ENCODE measurements at regions not wholly inside any gene's neighbourhood (a gene's known extent, or its start where the extent isn't known, plus 50 kb on each side); places are given as distances from the start of the nearest gene placed in this dataset.

DNA sequence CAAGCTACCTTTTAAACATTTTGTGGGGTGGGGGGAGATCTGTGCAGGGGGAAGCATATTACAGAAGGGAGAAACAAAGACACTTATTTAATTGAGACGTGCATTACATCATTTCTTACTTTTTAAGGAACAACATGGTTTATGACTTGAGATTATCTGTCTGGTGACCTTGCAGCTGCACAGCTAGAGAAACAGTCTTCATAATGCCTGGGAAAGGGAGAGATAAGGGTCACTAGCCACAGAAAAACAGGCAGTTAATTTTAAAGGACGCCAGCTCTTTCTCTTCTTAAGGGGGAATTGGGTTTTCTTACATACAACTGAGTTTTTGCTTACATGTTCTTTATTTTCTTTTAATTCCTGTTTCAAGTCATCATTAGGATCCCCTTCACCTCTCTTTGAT is 147.9 kb downstream of the SST start:
- Histone ChIP-seq H3K79me2 (ENCODE audit: control insufficient read depth in 1 of 2, insufficient read depth in 2 of 2, low read length in 2 of 2) (no peaks in the 10 kb centered on the region), H2BK120ac (replicated peaks; ENCODE audit: low read depth, low read length) (no peak overlapping the region), H2BK15ac (ENCODE audit: low read length) (no peak overlapping the region), H3K4me1 (replicated peaks in 1 of 4; ENCODE audit: control insufficient read depth in 3 of 4, insufficient read depth in 4 of 4, low read length in 3 of 4) (peaks cover 2 to 16% (median 9%) of the 10 kb centered on the region in 4 experiments; a peak in 4 of 7 replicates), H3K4me3 (ENCODE audit: extremely low read depth in 1 of 4, insufficient read depth in 2 of 4, low read depth in 3 of 4, low read length in 4 of 4) (no peak overlapping the region), H3K27ac (ENCODE audit: low read depth, low read length) (no peak overlapping the region), H3K9ac (replicated peaks in 1 of 4; ENCODE audit: extremely low read depth in 1 of 4, low read depth in 3 of 4, low read length in 3 of 4) (no peak overlapping the region), H3K18ac (ENCODE audit: extremely low read depth, low read length) (no peak overlapping the region), H2BK12ac (ENCODE audit: low read depth, low read length) (no peak overlapping the region), H2AK5ac (ENCODE audit: low read depth, low read length) (no peak overlapping the region), H3K56ac (replicated peaks; ENCODE audit: insufficient read length, low read depth, low read length) (no peak overlapping the region), H2AFZ (ENCODE audit: low read length) (no peak overlapping the region), H3K14ac (ENCODE audit: insufficient read length) (no peak overlapping the region), H3K79me1 (ENCODE audit: low read depth, low read length) (no peaks in the 10 kb centered on the region), H3K4ac (replicated peaks; ENCODE audit: insufficient read length, low read depth, low read length) (no peak overlapping the region), H3K36me3 (ENCODE audit: control insufficient read depth in 2 of 4, insufficient read depth in 4 of 4, low read length in 3 of 4) (no peaks in the 10 kb centered on the region; a peak in 1 of 8 replicates), H4K8ac (ENCODE audit: extremely low read depth, insufficient read depth, low read length) (no peak overlapping the region), H3K23ac (ENCODE audit: insufficient read length) (no peak overlapping the region), H3K4me2 (ENCODE audit: insufficient read depth in 1 of 2, low read depth in 2 of 2, low read length in 2 of 2) (no peak overlapping the region), H3K9me3 (ENCODE audit: insufficient read depth in 2 of 2, low read depth in 1 of 2, low read length in 1 of 2) (no peaks in the 10 kb centered on the region), H3K23me2 (ENCODE audit: low read depth, low read length) (no peaks in the 10 kb centered on the region; the same call in 1 of the 2 replicates), H4K91ac (replicated peaks; ENCODE audit: insufficient read length, low read length) (no peak overlapping the region), H3K27me3 (replicated peaks in 1 of 4; ENCODE audit: control insufficient read depth in 3 of 4, extremely low read depth in 1 of 4, insufficient read depth in 3 of 4, low read length in 3 of 4) (no peaks in the 10 kb centered on the region), H2BK20ac (ENCODE audit: low read length) (no peak overlapping the region), H2BK5ac (ENCODE audit: low read depth, low read length) (no peak overlapping the region), H4K5ac (ENCODE audit: insufficient read length, low read depth, low read length) (no peak overlapping the region), H4K20me1 (replicated peaks in 1 of 2; ENCODE audit: control insufficient read depth in 1 of 2, insufficient read depth in 2 of 2, low read length in 2 of 2) (no peaks in the 10 kb centered on the region)
- FAIRE-seq = no peak
- no peak for DNase-seq (ENCODE audit: low read depth in 1 of 2, low spot score in 2 of 2)
- no peak for TF ChIP-seq RAD21 (IDR thresholded peaks at IDR 0.05 in 1 of 2, conservative IDR thresholded peaks at IDR 0.05 in 1 of 2; ENCODE audit: low read depth in 2 of 2, low read length in 2 of 2)
- no peak for TF ChIP-seq CBX8 (IDR thresholded peaks at IDR 0.05; ENCODE audit: borderline replicate concordance, low read depth, low read length)
- no peak for TF ChIP-seq BACH1 (IDR thresholded peaks at IDR 0.05; ENCODE audit: low read length)
- no peak for TF ChIP-seq TBP (IDR thresholded peaks at IDR 0.05; ENCODE audit: low read depth, low read length)
- TF ChIP-seq KDM4A (IDR thresholded peaks at IDR 0.05; ENCODE audit: low read depth, low read length, severe bottlenecking) = no peak
- TF ChIP-seq KDM5A (IDR thresholded peaks at IDR 0.05; ENCODE audit: low read length) = no peak
- no peak for TF ChIP-seq BRCA1 (IDR thresholded peaks at IDR 0.05; ENCODE audit: low read depth, low read length)
- TF ChIP-seq RNF2 (IDR thresholded peaks at IDR 0.05; ENCODE audit: borderline replicate concordance, low read depth, low read length, missing control alignments, poor library complexity, severe bottlenecking) = no peak
- 92% methylated on average over 2 of the region's 2 CpGs; no CpG with 5 or more reads in 1 of the 2 experiments for WGBS, 2 experiments (ENCODE audit: extremely low coverage in 1 of 2, insufficient coverage in 1 of 2, insufficient read length in 1 of 2, insufficient replicate concordance in 2 of 2, low coverage in 1 of 2, low lambda C conversion rate in 2 of 2, missing lambda C conversion rate in 1 of 2)
- ChIA-PET POLR2A (ENCODE audit: partially characterized antibody) (no interaction called here), CTCF (ENCODE audit: partially characterized antibody) (interaction anchor here (0.6 kb wide), 1 partner anchor 97 kb away, joined by 3 read pairs; no protein-coding TSS in a partner anchor)

Measured in H1 (cell line).